ENCODE measurements at regions not wholly inside any gene's neighbourhood (a gene's known extent, or its start where the extent isn't known, plus 50 kb on each side); places are given as distances from the start of the nearest gene placed in this dataset.

DNA sequence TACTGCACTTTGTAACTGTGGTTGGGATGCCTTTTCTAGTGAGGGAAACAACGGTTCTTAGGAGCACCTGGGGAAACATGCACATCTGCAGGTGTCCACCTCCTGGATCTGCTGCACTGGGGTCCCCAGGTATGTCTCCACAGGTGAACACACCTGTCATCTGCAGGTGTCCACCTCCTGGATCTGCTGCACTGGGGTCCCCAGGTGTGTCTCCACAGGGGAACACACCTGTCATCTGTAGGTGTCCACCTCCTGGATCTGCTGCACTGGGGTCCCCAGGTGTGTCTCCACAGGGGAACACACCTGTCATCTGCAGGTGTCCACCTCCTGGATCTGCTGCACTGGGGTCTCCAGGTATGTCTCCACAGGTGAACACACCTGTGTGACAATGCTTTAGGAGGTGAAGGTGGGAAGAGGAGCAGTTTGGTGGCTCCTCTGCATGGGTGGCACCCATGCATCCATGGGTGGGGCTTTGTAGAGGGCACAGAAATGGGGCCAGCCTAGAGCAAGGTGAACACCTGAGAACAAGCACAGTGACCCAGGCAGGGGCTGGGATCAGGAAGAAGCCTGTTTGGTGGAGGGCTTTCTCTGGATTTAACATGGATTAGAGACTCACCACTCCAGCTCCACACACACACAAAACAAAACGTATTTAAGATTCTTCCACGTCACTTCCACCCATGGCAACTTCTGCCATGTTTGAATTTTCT lies 206.0 kb upstream of the CDH4 start:
- no peak overlapping the region for H3K4me3 Mint-ChIP-seq
- H3K36me3 Mint-ChIP-seq (ENCODE audit: low read depth): no peaks in the 10 kb centered on the region
- TF ChIP-seq, protein P1, sequence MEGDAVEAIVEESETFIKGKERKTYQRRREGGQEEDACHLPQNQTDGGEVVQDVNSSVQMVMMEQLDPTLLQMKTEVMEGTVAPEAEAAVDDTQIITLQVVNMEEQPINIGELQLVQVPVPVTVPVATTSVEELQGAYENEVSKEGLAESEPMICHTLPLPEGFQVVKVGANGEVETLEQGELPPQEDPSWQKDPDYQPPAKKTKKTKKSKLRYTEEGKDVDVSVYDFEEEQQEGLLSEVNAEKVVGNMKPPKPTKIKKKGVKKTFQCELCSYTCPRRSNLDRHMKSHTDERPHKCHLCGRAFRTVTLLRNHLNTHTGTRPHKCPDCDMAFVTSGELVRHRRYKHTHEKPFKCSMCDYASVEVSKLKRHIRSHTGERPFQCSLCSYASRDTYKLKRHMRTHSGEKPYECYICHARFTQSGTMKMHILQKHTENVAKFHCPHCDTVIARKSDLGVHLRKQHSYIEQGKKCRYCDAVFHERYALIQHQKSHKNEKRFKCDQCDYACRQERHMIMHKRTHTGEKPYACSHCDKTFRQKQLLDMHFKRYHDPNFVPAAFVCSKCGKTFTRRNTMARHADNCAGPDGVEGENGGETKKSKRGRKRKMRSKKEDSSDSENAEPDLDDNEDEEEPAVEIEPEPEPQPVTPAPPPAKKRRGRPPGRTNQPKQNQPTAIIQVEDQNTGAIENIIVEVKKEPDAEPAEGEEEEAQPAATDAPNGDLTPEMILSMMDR (IDR thresholded peaks at IDR 0.05): no peak
- Histone ChIP-seq H3K36me3 (ENCODE audit: insufficient read depth, low read length) (no peaks in the 10 kb centered on the region), H3K9me3 (ENCODE audit: control insufficient read depth in 1 of 2, insufficient read depth in 1 of 2, low read length in 2 of 2) (peaks cover 0 to 24% of the 10 kb centered on the region in 2 experiments), H3K27me3 (ENCODE audit: control insufficient read depth in 1 of 2, insufficient read depth in 2 of 2, low read length in 2 of 2) (peaks cover 0 to 2% of the 10 kb centered on the region in 2 experiments), H3K27ac (ENCODE audit: low read depth in 1 of 2, low read length in 2 of 2) (no peak overlapping the region), H3K4me1 (ENCODE audit: insufficient read depth, low read length) (no peaks in the 10 kb centered on the region), H3K4me3 (ENCODE audit: low read length) (no peak overlapping the region)
- H3K4me1 Mint-ChIP-seq (ENCODE audit: low read depth): no peaks in the 10 kb centered on the region
- ChIA-PET POLR2A (no interaction called here), CTCF (no interaction called here)
- H3K27me3 Mint-ChIP-seq: peaks cover 4% of the 10 kb centered on the region
- no peak overlapping the region for H3K27ac Mint-ChIP-seq
- ATAC-seq (ENCODE audit: poor library complexity): no peak
- no peak for DNase-seq
- intact Hi-C loops (cut with DNase I, micrococcal nuclease): no loop called here
- no peaks in the 10 kb centered on the region for H3K9me3 Mint-ChIP-seq

DNA sequence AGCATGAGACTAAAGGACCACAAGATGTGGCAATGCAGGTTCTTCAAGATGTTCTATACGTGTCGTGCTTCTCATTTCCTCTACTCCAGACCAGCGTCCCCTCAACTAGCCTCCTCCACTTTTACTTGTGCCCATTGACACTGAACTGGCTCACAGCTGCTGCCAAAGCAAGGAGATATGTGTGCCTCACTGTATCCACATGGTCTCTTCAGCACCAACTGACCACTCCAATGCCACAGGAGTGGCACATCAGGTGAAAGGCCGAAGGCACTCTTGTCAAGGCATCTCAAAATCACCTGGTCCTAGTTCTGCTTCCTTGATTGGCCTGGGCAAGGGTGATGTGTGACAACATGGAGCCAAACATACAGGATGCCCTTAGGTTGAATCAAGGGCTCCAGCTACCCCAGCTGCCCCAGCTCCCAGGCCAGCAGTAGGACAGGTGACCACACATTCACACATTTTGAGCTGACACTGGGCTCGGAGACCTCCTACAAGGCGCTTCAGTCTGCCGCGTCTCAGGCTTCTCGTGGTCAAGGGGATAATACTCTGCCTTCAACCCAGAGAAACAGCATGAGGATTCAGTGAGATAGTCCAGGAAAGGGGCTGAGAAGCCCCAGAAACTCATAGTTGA lies 205.2 kb upstream of the CDH4 start:
- TF ChIP-seq, protein P1 (IDR thresholded peaks at IDR 0.05): no peak
- no peaks in the 10 kb centered on the region for H3K4me1 ChIP-seq (ENCODE audit: insufficient read depth, low read length)
- no peaks in the 10 kb centered on the region for H3K36me3 ChIP-seq (ENCODE audit: insufficient read depth, low read length)
- Mint-ChIP-seq H3K27me3 (peaks cover 4% of the 10 kb centered on the region), H3K4me3 (no peak overlapping the region), H3K9me3 (no peaks in the 10 kb centered on the region), H3K36me3 (ENCODE audit: low read depth) (no peaks in the 10 kb centered on the region), H3K4me1 (ENCODE audit: low read depth) (no peaks in the 10 kb centered on the region), H3K27ac (no peak overlapping the region)
- no peak overlapping the region for H3K4me3 ChIP-seq (ENCODE audit: low read length)
- H3K27ac ChIP-seq (ENCODE audit: low read depth in 1 of 2, low read length in 2 of 2): no peak overlapping the region
- peaks cover 0 to 20% of the 10 kb centered on the region in 2 experiments for H3K9me3 ChIP-seq (ENCODE audit: control insufficient read depth in 1 of 2, insufficient read depth in 1 of 2, low read length in 2 of 2)
- peaks cover 0 to 2% of the 10 kb centered on the region in 2 experiments for H3K27me3 ChIP-seq (ENCODE audit: control insufficient read depth in 1 of 2, insufficient read depth in 2 of 2, low read length in 2 of 2)
- ChIA-PET POLR2A (no interaction called here), CTCF (no interaction called here)
- intact Hi-C loops (cut with DNase I, micrococcal nuclease): no loop called here
- DNase-seq (peak in 1 of 14 experiments; percentile 12), ATAC-seq (ENCODE audit: poor library complexity) (no peak)

DNA sequence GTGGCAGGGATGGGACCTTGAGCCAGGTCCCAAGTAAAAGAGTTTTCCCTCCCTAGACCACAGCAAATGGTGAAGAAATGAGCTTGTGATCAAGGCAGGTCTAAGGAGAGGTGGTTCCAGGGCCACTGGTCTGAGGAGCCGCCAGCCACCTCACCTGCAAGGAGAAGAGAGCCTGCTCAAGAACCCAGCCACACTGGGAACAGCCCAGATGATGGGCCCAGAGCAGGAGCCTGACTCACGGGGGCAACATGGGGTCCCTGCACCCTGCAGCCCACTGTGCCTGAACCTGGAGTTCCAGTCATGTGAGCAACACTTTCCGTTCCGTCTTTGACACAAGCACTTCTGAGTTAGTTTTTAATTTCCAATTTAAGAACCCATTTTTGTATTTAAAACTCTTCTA lies 204.5 kb upstream of the CDH4 start:
- H3K4me1 Mint-ChIP-seq (ENCODE audit: low read depth): no peaks in the 10 kb centered on the region
- ATAC-seq (ENCODE audit: poor library complexity) (no peak), DNase-seq (peak in 1 of 14 experiments; percentile 1)
- peaks cover 0 to 2% of the 10 kb centered on the region in 2 experiments for H3K27me3 ChIP-seq (ENCODE audit: control insufficient read depth in 1 of 2, insufficient read depth in 2 of 2, low read length in 2 of 2)
- no peaks in the 10 kb centered on the region for H3K36me3 Mint-ChIP-seq (ENCODE audit: low read depth)
- H3K27ac ChIP-seq (ENCODE audit: low read depth in 1 of 2, low read length in 2 of 2): no peak overlapping the region
- H3K4me3 Mint-ChIP-seq: no peak overlapping the region
- no peaks in the 10 kb centered on the region for H3K36me3 ChIP-seq (ENCODE audit: insufficient read depth, low read length)
- peaks cover 4% of the 10 kb centered on the region for H3K27me3 Mint-ChIP-seq
- no peak overlapping the region for H3K4me3 ChIP-seq (ENCODE audit: low read length)
- H3K9me3 ChIP-seq (ENCODE audit: control insufficient read depth in 1 of 2, insufficient read depth in 1 of 2, low read length in 2 of 2): peaks cover 0 to 20% of the 10 kb centered on the region in 2 experiments
- POLR2A ChIA-PET: no interaction called here
- H3K9me3 Mint-ChIP-seq: no peaks in the 10 kb centered on the region
- intact Hi-C loops (cut with DNase I, micrococcal nuclease): no loop called here
- no peak overlapping the region for H3K27ac Mint-ChIP-seq
- TF ChIP-seq, protein P1 (IDR thresholded peaks at IDR 0.05): no peak
- CTCF ChIA-PET: no interaction called here
- no peaks in the 10 kb centered on the region for H3K4me1 ChIP-seq (ENCODE audit: insufficient read depth, low read length)

Data from CD4-positive, alpha-beta T cell (primary cell).